ENCODE measurements at regions not wholly inside any gene's neighbourhood (a gene's known extent, or its start where the extent isn't known, plus 50 kb on each side); places are given as distances from the start of the nearest gene placed in this dataset.

- DNase-seq, result no peak
These were observed 264.0 kb upstream of the SLIT2 start for GRCh38 chr4:19987746-19988145.

- DNase-seq, result no peak
These were observed 268.6 kb upstream of the SLIT2 start for GRCh38 chr4:19983072-19983471.

GRCh38 chr4:19982556-19982955, 269.1 kb upstream of the SLIT2 start:
- no peak for DNase-seq

DNA sequence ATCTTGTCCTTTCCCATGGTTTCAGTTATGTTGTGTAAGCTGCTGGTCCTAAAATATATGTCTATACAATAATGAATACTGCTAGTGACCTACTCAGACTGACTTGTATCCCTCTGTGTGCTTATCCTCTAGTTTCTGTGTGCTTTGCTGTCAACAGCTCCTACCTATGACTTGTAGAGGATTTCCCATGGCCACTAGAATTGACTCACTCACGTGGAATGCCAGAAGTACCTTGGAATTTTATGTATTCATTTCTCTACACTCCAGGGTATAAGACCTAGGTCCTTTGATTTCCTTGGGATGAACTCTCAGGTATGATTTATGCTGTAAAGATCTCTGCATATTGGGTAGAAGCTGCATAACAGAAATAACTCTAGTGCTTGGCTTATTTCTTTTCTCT, 279.9 kb upstream of the SLIT2 start:
- DNase-seq, result no peak

- DNase-seq, result no peak
These were observed 282.2 kb upstream of the SLIT2 start for GRCh38 chr4:19969492-19969891.

- DNase-seq, result no peak
These were observed 290.6 kb upstream of the SLIT2 start for GRCh38 chr4:19961091-19961490.

DNA sequence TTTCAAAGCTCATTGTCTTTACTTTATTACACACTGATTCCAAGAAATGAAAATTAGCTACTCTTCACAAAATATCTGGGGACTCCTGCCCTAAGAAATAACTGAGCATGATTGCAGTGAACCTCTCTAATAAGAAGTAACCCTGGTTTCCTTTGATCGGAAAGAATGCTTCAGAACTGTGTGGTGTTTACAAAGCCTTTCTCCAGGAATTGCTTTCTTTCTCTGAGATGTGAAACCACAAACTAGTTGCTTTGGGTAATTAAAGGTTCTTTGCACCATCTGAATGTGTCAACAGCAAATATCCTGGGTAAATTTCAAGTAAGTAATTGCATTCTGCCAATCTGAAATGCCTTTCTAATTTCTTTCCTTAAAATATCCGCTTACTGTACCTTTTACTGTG, 292.9 kb upstream of the SLIT2 start:
- DNase-seq, result no peak

- DNase-seq, result no peak
These were observed 304.4 kb upstream of the SLIT2 start for GRCh38 chr4:19947349-19947748.

GRCh38 chr4:19945979-19946380, 305.7 kb upstream of the SLIT2 start:
- peak; percentile 12 to 30 for DNase-seq

- DNase-seq, result no peak
These were observed 306.2 kb upstream of the SLIT2 start for GRCh38 chr4:19945501-19945900.

DNA sequence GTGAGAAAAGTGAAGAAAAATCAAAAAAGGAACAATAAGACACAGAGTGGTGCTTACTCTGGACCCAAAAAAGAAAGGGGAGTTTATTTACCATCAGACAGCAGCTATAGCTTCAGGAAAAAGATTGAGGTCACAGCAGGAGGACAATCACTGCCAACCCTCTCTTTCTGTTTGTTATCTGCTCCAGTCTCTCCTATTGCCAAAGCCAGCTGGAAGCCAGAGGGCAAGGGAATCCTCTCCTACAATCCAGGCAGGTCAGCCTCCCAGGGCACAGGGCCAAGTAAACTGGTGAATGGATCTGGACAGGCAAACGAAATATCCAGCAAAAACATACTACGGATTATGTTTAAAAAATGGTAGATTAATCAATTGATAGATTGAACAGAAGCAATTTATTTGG, 306.9 kb upstream of the SLIT2 start:
- no peak for DNase-seq

GRCh38 chr4:19944251-19944650, 307.5 kb upstream of the SLIT2 start:
- no peak for DNase-seq

DNA sequence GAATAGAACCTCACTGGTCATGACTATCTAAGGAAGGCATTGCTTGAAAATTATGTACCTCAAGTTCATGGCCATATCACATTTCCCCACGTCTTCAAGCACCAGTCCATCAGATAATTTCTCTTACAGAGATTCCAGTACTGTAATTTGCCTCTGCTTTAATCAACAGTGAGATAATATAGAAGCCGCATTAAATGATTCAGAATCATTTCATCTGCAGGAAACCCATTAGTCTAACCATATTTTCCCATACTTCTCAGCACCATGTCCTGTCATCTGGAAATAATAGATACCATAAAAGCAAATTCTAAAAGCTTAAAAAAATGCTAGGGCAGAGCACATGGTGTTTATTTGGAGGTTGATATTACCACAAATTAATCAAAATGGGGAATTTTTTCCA, 310.3 kb upstream of the SLIT2 start:
- no peak for DNase-seq

DNA sequence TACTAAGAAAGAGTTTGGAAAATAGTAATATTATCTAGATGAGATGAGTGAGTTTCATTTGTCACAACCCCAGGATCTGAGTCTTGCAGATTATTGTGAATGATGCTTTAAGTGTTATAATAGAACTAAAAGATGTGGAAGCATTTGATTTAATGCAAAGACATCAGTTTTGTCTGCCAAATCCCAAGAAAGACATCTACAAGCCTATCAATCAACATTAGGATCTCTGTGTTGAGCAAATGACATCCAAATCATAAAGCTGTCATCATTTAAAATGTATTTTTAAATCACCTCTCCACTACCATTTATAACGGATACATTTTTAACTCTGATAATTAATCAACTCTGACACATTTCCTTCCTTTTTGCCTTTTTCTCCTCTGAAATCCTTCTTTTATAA, 310.8 kb upstream of the SLIT2 start:
- no peak for DNase-seq

DNA sequence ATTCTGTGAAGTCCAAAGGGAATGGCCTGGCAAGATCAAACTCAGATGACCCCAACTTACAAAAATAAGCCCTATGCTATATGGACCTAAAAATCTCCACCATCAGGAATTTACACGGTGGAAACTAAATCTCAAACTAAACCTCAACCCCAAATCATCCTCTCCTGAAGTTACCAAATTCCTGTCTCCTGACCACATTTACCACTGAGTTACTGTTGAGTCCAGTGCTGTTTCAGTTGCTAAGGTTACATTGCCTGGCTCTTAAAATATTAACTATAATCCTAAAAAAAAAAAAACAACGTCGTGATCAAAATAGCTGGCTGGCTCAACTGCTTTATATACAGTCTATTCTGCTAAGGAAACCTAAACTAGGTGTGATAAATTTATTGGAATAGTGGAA, 315.2 kb upstream of the SLIT2 start:
- DNase-seq, result no peak

DNA sequence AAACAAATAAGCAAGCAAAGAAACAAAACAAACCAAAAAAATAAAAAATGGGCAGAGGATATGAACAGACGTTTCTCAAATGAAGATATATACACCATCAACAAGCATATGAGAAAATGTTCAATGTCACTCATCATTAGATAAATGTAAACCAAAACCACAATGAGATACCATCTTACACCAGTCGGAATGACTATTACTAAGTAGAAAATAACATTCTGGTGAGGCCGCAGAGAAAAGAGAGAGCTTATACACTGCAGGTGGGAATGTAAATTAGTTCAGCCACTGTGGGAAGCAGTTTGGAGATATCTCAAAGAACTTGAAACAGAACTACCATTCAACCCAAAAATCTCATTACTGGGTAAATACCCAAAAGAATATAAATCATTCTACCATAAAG, 321.0 kb upstream of the SLIT2 start:
- no peak for DNase-seq

DNA sequence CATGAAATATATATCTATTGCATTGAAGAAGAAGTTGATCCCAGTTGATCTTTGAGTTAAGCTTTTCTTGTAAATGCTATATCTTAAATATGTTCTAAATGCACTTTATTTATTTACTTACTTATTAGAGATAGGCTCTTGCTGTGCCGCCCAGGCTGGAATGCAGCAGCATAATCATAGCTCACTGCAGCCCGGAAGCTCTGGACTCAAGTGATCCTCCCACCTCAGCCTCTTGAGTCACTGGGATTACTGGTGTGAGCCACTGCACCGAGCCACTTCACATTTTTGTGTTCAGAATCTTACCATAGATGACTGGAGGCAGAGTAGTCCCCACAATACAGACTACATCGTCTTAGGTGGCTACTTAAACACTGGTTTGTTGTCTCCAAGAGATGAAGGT, 324.3 kb upstream of the SLIT2 start:
- no peak for DNase-seq

- DNase-seq, result no peak
These were observed 326.2 kb upstream of the SLIT2 start for GRCh38 chr4:19925516-19925915.

- DNase-seq, result no peak
These were observed 326.9 kb upstream of the SLIT2 start for GRCh38 chr4:19924761-19925160.

DNA sequence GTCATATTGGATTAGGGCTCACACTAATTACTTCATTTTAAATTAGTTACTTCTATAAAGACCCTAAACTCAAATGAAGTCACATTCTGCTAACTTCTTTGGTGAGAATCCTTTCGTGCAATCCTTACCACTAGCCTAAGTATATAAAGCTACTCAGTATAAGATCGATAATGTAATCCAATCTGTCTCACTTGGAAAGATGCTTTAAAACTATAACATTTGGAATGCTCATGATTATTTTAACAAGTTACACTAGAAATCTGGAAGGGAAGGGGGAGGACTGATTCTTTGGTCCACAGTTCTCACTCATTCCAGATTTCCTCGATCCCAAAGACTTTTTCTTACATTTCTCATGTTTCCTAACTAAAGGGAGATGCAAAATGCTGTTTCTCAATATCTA, 336.4 kb upstream of the SLIT2 start:
- DNase-seq, result no peak

DNA sequence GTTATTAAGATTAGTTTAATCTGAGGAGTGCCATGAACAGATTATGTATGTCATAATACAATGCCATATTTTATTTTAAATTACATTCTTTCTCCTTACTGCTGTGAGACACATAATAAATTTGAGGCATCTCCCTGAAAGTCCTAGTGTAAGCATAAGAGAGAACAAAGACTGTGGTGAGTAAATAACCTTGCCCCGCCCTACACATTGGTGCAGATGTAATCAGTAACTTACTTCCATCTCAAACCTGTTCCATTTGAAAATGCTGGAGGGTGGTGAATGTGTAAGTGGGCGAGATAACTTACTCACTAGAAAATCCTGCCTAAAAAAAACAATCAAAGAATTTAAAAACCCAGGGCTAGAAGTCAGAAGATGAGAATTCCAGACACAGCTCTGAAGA, 338.1 kb upstream of the SLIT2 start:
- no peak for DNase-seq

DNA sequence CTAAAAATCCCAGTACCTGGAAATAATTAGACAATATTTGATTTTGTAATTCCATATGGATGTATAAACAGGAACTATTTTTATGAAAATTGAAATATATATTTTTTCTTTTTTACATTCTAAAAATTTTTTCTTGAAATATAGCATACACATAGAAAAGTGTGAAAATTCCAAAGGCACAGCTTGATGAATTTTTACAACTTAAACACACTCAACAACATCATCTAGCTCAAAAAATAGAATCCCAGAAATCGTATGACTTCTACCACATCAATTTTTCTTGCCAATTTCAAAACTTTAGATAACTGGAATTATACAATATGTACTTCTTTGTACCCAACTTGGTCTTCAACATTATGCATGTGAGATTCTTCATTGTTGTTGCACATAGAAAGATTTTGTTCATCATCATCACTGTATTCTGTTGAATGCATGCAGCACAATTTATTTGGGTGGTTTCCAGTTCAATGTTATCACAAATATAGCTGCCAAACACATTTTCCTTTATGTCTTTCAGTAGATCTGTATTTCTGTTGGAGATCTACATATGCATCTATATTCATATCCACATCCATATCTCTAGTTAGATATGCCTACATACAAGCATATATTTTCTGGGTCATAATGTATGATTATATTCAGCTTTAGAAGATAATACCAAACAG, 340.7 kb upstream of the SLIT2 start:
- DNase-seq, result no peak

DNA sequence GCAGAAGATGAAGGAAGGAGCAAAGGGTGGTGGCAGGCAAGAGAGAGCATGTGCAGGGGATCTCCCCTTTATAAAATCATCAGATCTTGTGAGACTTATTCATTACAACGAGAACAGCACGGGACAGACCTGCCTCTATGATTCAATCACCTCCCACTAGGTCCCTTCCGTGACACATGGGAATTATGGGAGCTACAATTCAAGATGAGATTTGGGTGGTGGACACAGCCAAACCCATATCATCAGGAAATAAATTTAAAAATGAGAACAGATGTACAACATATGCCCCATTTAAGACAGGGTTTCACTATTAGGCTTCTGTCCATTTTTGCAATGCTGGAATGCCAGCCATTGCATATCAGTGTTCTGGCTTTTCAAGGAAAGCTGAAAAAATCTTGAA, 346.7 kb upstream of the SLIT2 start:
- no peak for DNase-seq

GRCh38 chr4:19888587-19888986, 363.1 kb upstream of the SLIT2 start:
- DNase-seq, result no peak

- no peak for DNase-seq
These were observed 367.9 kb upstream of the SLIT2 start for GRCh38 chr4:19883841-19884240.

DNA sequence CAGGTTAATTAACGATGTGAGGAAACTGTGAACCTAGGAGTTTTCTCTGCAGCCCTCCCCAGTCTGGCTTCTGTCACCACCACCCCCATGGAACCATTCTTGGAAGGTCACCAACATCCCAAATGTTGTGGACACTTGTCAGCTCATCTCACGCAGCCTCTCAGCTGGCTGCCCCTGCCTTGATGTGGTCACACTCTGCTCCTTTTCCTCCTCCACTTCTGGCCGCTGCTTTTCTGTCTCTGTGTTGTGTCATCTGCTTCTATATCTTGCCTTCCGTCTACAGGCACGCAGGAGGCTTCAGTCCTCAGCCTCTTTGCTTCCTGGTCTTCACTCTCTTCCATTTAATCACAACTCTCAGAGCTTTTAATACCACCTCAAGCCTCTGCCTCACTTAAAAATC, 371.5 kb upstream of the SLIT2 start:
- DNase-seq, result no peak
